Urothelium cell line (cell line): ENCODE measurements at regions not wholly inside any gene's neighbourhood (a gene's known extent, or its start where the extent isn't known, plus 50 kb on each side); places are given as distances from the start of the nearest gene placed in this dataset.

Source experiments
- DNase-seq: peaks from one replicate; pipeline ENCODE4 v3.0.0; 2011; ENCODE audit warnings: low spot score, mixed read lengths
- FAIRE-seq: peaks from 2 replicates; lab custom pipeline; 2011; peaks lifted over from hg19 to GRCh38; lab: Jason Lieb, UNC

GRCh38 chr11:80668039-80668438 lies 1227.2 kb upstream of the TENM4 start:
- no peak for DNase-seq
- FAIRE-seq: no peak

- DNase-seq (no peak), FAIRE-seq (no peak)
Observed at GRCh38 chr11:80655834-80656233, 1215.0 kb upstream of the TENM4 start.

GRCh38 chr11:80650966-80651365 lies 1210.1 kb upstream of the TENM4 start:
- FAIRE-seq: no peak
- no peak for DNase-seq

- FAIRE-seq (no peak), DNase-seq (no peak)
Observed at GRCh38 chr11:80649186-80649585, 1208.4 kb upstream of the TENM4 start.

- no peak for DNase-seq
Observed at GRCh38 chr11:80638296-80638695, 1197.5 kb upstream of the TENM4 start.

GRCh38 chr11:80637571-80637970 lies 1196.7 kb upstream of the TENM4 start:
- FAIRE-seq (no peak), DNase-seq (no peak)

More at GRCh38 chr11:80638296-80638695, 1197.5 kb upstream of the TENM4 start:
- peak; percentile 85 for FAIRE-seq

GRCh38 chr11:80636999-80637398 lies 1196.2 kb upstream of the TENM4 start:
- DNase-seq (no peak), FAIRE-seq (no peak)

GRCh38 chr11:80635178-80635577 lies 1194.3 kb upstream of the TENM4 start:
- DNase-seq: no peak
- FAIRE-seq: no peak

GRCh38 chr11:80632691-80633090 lies 1191.9 kb upstream of the TENM4 start:
- FAIRE-seq (no peak), DNase-seq (no peak)

- no peak for DNase-seq
- FAIRE-seq: no peak
Observed at GRCh38 chr11:80632156-80632555, 1191.3 kb upstream of the TENM4 start.

- FAIRE-seq (no peak), DNase-seq (no peak)
Observed at GRCh38 chr11:80629466-80629865, 1188.6 kb upstream of the TENM4 start.

- FAIRE-seq: peak; percentile 20
Observed at GRCh38 chr11:80627364-80627763, 1186.5 kb upstream of the TENM4 start.

GRCh38 chr11:80626721-80627120 lies 1185.9 kb upstream of the TENM4 start:
- DNase-seq (no peak), FAIRE-seq (no peak)

More at GRCh38 chr11:80627364-80627763, 1186.5 kb upstream of the TENM4 start:
- DNase-seq: no peak

- no peak for FAIRE-seq
- DNase-seq: no peak
Observed at GRCh38 chr11:80625563-80625962, 1184.7 kb upstream of the TENM4 start.

GRCh38 chr11:80621871-80622270 lies 1181.0 kb upstream of the TENM4 start:
- no peak for FAIRE-seq
- no peak for DNase-seq

- FAIRE-seq: no peak
- DNase-seq: no peak
Observed at GRCh38 chr11:80620867-80621266, 1180.0 kb upstream of the TENM4 start.

GRCh38 chr11:80617156-80617555 lies 1176.3 kb upstream of the TENM4 start:
- DNase-seq: no peak
- FAIRE-seq: no peak

GRCh38 chr11:80616070-80616800 lies 1175.4 kb upstream of the TENM4 start:
- DNase-seq (no peak), FAIRE-seq (peak; percentile 66)

- DNase-seq (no peak), FAIRE-seq (no peak)
Observed at GRCh38 chr11:80613655-80614054, 1172.8 kb upstream of the TENM4 start.

GRCh38 chr11:80610516-80610915 lies 1169.7 kb upstream of the TENM4 start:
- FAIRE-seq: no peak
- DNase-seq: no peak

GRCh38 chr11:80603472-80603871 lies 1162.6 kb upstream of the TENM4 start:
- DNase-seq (no peak), FAIRE-seq (peak; percentile 67)

- DNase-seq: no peak
- FAIRE-seq: no peak
Observed at GRCh38 chr11:80598905-80599304, 1158.1 kb upstream of the TENM4 start.

GRCh38 chr11:80596291-80596810 lies 1155.5 kb upstream of the TENM4 start:
- FAIRE-seq (no peak), DNase-seq (no peak)
